Calu3 (cell line): ENCODE measurements at regions not wholly inside any gene's neighbourhood (a gene's known extent, or its start where the extent isn't known, plus 50 kb on each side); places are given as distances from the start of the nearest gene placed in this dataset.

Experiments used
- BruUV-seq: library from RNA; stranded (reverse); fragments of 400-500 nt; replicated peaks from 2 replicates; lab custom pipeline; 2021; lab: Mats Ljungman, UMichigan
- CTCF ChIA-PET: fragments of 300-600 bp; sonication (Branson Sonifier 250); formaldehyde crosslinking; loops from one replicate; lab custom pipeline; 2022; ENCODE audit warnings: antibody characterized with exemption; lab: Charles Lee
- DNase-seq: peaks from one replicate; pipeline ENCODE4 v3.0.0; 2022
- H3K27ac Mint-ChIP-seq: one replicate; pipeline ENCODE4 v1.8.0; 2022; ENCODE audit warnings: mixed read lengths; ENCODE audit not compliant: unreplicated experiment
- H3K27me3 Mint-ChIP-seq: one replicate; pipeline ENCODE4 v1.8.0; 2022; ENCODE audit warnings: mixed read lengths; ENCODE audit not compliant: unreplicated experiment
- H3K36me3 Mint-ChIP-seq: one replicate; pipeline ENCODE4 v1.8.0; 2022; ENCODE audit warnings: mild to moderate bottlenecking, moderate library complexity, mixed read lengths; ENCODE audit not compliant: insufficient read depth, unreplicated experiment
- H3K4me1 Mint-ChIP-seq: one replicate; pipeline ENCODE4 v1.8.0; 2022; ENCODE audit warnings: mild to moderate bottlenecking, low read depth, mixed read lengths; ENCODE audit not compliant: unreplicated experiment
- H3K4me3 Mint-ChIP-seq: one replicate; pipeline ENCODE4 v1.8.0; 2022; ENCODE audit warnings: mild to moderate bottlenecking, low read depth, moderate library complexity, mixed read lengths; ENCODE audit not compliant: unreplicated experiment
- H3K9me3 Mint-ChIP-seq: one replicate; pipeline ENCODE4 v1.8.0; 2022; ENCODE audit warnings: low read depth, mixed read lengths; ENCODE audit not compliant: unreplicated experiment
- CTCF ChIP-seq: fragments of 200-600 bp; IDR thresholded peaks from one replicate; pipeline ENCODE4 v1.8.0; 2022; ENCODE audit warnings: antibody characterized with exemption; ENCODE audit not compliant: unreplicated experiment
- intact Hi-C: fragments of 100-400 bp; cut with micrococcal nuclease; formaldehyde crosslinking; loops from one replicate; pipeline ENCODE4 v1.10.0; 2022; ENCODE audit not compliant: unreplicated experiment

- TF ChIP-seq CTCF, result no peak
- CTCF ChIA-PET, result no interaction called here
- no peaks in the 10 kb centered on the region for H3K9me3 Mint-ChIP-seq
Measured at GRCh38 chr5:143564417-143564816, 160.9 kb upstream of the NR3C1 start.

GRCh38 chr5:143562935-143563334 is 159.4 kb upstream of the NR3C1 start:
- Mint-ChIP-seq H3K27ac (no peak overlapping the region), H3K9me3 (no peaks in the 10 kb centered on the region), H3K4me1 (peaks cover 28% of the 10 kb centered on the region), H3K27me3 (no peaks in the 10 kb centered on the region), H3K4me3 (no peak overlapping the region), H3K36me3 (no peaks in the 10 kb centered on the region)
- CTCF ChIA-PET, result interaction anchor here (1.2 kb wide), 1 partner anchor 13 kb away, joined by 6 read pairs; no protein-coding TSS in a partner anchor
- intact Hi-C loops, result no loop called here
- no TSS peak for BruUV-seq
- no peak for TF ChIP-seq CTCF
- DNase-seq, result no peak

More at GRCh38 chr5:143564417-143564816, 160.9 kb upstream of the NR3C1 start:
- Mint-ChIP-seq H3K4me3 (no peak overlapping the region), H3K27ac (no peak overlapping the region), H3K27me3 (no peaks in the 10 kb centered on the region), H3K4me1 (peaks cover 34% of the 10 kb centered on the region), H3K36me3 (no peaks in the 10 kb centered on the region)
- DNase-seq, result no peak
- intact Hi-C loops, result no loop called here
- no TSS peak for BruUV-seq

- no peak for DNase-seq
- no TSS peak for BruUV-seq
- Mint-ChIP-seq H3K4me1 (peaks cover 34% of the 10 kb centered on the region), H3K27me3 (no peaks in the 10 kb centered on the region), H3K9me3 (no peaks in the 10 kb centered on the region), H3K36me3 (no peaks in the 10 kb centered on the region), H3K27ac (no peak overlapping the region), H3K4me3 (no peak overlapping the region)
- CTCF ChIA-PET, result no interaction called here
- no peak for TF ChIP-seq CTCF
- intact Hi-C loops, result no loop called here
Measured at GRCh38 chr5:143561219-143561618, 157.7 kb upstream of the NR3C1 start.

- Mint-ChIP-seq H3K27ac (no peak overlapping the region), H3K36me3 (no peaks in the 10 kb centered on the region), H3K4me1 (peaks cover 34% of the 10 kb centered on the region), H3K4me3 (no peak overlapping the region), H3K9me3 (no peaks in the 10 kb centered on the region), H3K27me3 (no peaks in the 10 kb centered on the region)
- TF ChIP-seq CTCF, result no peak
- CTCF ChIA-PET, result interaction anchor here (1.0 kb wide), 1 partner anchor 123 kb away, joined by 5 read pairs; no protein-coding TSS in a partner anchor
- no TSS peak for BruUV-seq
- intact Hi-C loops, result no loop called here
- no peak for DNase-seq
Measured at GRCh38 chr5:143560378-143560777, 156.9 kb upstream of the NR3C1 start.
